OCI-LY7 (cell line): ENCODE measurements at regions not wholly inside any gene's neighbourhood (a gene's known extent, or its start where the extent isn't known, plus 50 kb on each side); places are given as distances from the start of the nearest gene placed in this dataset.
"Not testable (repeated sequence)": the region's sequence is repeated elsewhere in the genome, so short reads cannot be mapped to it uniquely, and the experiment has no call there.

ENCODE experiments used
- BruUV-seq: library from RNA; stranded (reverse); fragments of 400-500 nt; replicated peaks from 2 replicates; lab custom pipeline; 2021; lab: Mats Ljungman, UMichigan
- CTCF ChIA-PET: fragments of 300-600 bp; sonication (Branson Sonifier 250); formaldehyde crosslinking; loops from one replicate; lab custom pipeline; 2022; ENCODE audit warnings: antibody characterized with exemption; ENCODE audit not compliant: unreplicated experiment; lab: Charles Lee
- POLR2A ChIA-PET: fragments of 300-600 bp; sonication (Branson Sonifier 250); formaldehyde crosslinking; loops from one replicate; lab custom pipeline; 2022; ENCODE audit warnings: antibody characterized with exemption; lab: Charles Lee
- DNase-seq: peaks from one replicate; pipeline ENCODE4 v3.0.0-alpha.2; 2015; ENCODE audit warnings: low spot score
- H2AFZ ChIP-seq: fragments of 200-600 bp; sonication (generic), shearing (Covaris generic); 2 replicates; pipeline ENCODE4 v1.6.1; 2014; ENCODE audit warnings: mild to moderate bottlenecking, antibody characterized with exemption, low read length, moderate library complexity
- H3K27ac ChIP-seq: fragments of 200-600 bp; sonication (generic); 2 replicates; pipeline ENCODE4 v1.5.1; 2014; ENCODE audit warnings: mixed run types, low read depth, mild to moderate bottlenecking, moderate library complexity, low read length, inconsistent platforms; ENCODE audit not compliant: poor library complexity, severe bottlenecking
- H3K36me3 ChIP-seq: fragments of 200-600 bp; sonication (generic); 2 replicates; pipeline ENCODE4 v1.6.1; 2014; ENCODE audit warnings: mild to moderate bottlenecking, antibody characterized with exemption, low read length, moderate library complexity, mixed read lengths; ENCODE audit not compliant: insufficient read depth
- H3K4me1 ChIP-seq: fragments of 200-600 bp; sonication (generic); 2 replicates; pipeline ENCODE4 v1.5.1; 2014; ENCODE audit warnings: mild to moderate bottlenecking, low read length; ENCODE audit not compliant: insufficient read depth, poor library complexity, severe bottlenecking
- H3K4me2 ChIP-seq: fragments of 200-600 bp; sonication (generic); 2 replicates; pipeline ENCODE4 v1.6.1; 2014; ENCODE audit warnings: mild to moderate bottlenecking, low read length
- H3K4me3 ChIP-seq: fragments of 200-600 bp; sonication (generic); 2 replicates; pipeline ENCODE4 v1.5.1; 2014; ENCODE audit warnings: mild to moderate bottlenecking, low read depth, low read length; ENCODE audit not compliant: poor library complexity, severe bottlenecking
- H3K79me2 ChIP-seq: fragments of 200-600 bp; sonication (generic); 2 replicates; pipeline ENCODE4 v1.6.1; 2016; ENCODE audit warnings: low read depth, mild to moderate bottlenecking, low read length, moderate library complexity, mixed read lengths; ENCODE audit not compliant: insufficient read depth
- H3K9me2 ChIP-seq: fragments of 200-600 bp; sonication (generic); 2 replicates; pipeline ENCODE4 v1.6.1; 2016; ENCODE audit warnings: mild to moderate bottlenecking, low read length, mixed read lengths; ENCODE audit not compliant: insufficient read depth
- H3K9me3 ChIP-seq: fragments of 200-600 bp; sonication (generic); 2 replicates; pipeline ENCODE4 v1.6.1; 2014; ENCODE audit warnings: mild to moderate bottlenecking, mixed run types, low read length, mixed read lengths
- H4K20me1 ChIP-seq: fragments of 200-600 bp; sonication (generic); 2 replicates; pipeline ENCODE4 v1.6.1; 2014; ENCODE audit warnings: mild to moderate bottlenecking, antibody characterized with exemption, low read length, moderate library complexity, mixed read lengths; ENCODE audit not compliant: insufficient read depth
- CTCF ChIP-seq: fragments of 200-600 bp; sonication (generic); conservative IDR thresholded peaks from 2 replicates; pipeline ENCODE4 v1.5.1; 2014; ENCODE audit warnings: mild to moderate bottlenecking, antibody characterized with exemption, low read length, moderate library complexity, mixed read lengths
- EZH2phosphoT487 ChIP-seq: fragments of 200-600 bp; sonication (generic); IDR thresholded peaks from 2 replicates; pipeline ENCODE4 v1.6.1; 2018; ENCODE audit warnings: low read depth, borderline replicate concordance, mild to moderate bottlenecking, mixed run types, antibody characterized with exemption, low read length, moderate library complexity, mixed read lengths
- intact Hi-C: fragments of 100-400 bp; cut with micrococcal nuclease; formaldehyde crosslinking; loops from one replicate; pipeline ENCODE4 v1.10.0; 2022; ENCODE audit not compliant: unreplicated experiment

DNA sequence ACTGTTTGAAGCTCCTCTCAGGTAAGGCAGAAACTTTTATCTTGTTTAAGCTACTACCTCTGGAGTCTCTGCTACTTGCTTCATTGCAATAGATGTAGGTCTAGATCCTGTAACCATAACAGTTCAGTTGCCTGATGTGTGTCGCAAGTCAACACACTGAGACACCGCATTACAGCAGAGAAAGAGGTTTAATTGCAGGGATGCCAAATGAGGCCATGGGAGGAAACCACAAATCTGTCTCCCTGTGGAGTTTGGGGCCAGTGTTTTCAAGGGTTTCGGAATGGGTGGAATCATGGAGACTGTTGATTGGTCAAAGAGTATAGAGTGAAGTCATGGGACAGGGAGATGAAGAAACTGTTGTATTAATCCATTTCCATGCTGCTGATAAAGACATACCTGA lies 57.1 kb upstream of the RBM24 start:
- Histone ChIP-seq H3K36me3 (no peaks in the 10 kb centered on the region), H3K4me2 (no peak overlapping the region), H4K20me1 (no peaks in the 10 kb centered on the region), H3K79me2 (no peaks in the 10 kb centered on the region), H3K27ac (no peak overlapping the region), H2AFZ (no peak overlapping the region), H3K4me3 (no peak overlapping the region), H3K9me2 (no peaks in the 10 kb centered on the region), H3K9me3 (no peaks in the 10 kb centered on the region), H3K4me1 (no peaks in the 10 kb centered on the region)
- intact Hi-C loops = no loop called here
- no peak for DNase-seq
- ChIA-PET CTCF (no interaction called here), POLR2A (interaction anchor here (1.7 kb wide), 1 partner anchor 11 kb away, joined by 6 read pairs; no protein-coding TSS in a partner anchor)
- TF ChIP-seq CTCF = no peak
- TF ChIP-seq EZH2phosphoT487 = no peak
- no TSS peak for BruUV-seq

DNA sequence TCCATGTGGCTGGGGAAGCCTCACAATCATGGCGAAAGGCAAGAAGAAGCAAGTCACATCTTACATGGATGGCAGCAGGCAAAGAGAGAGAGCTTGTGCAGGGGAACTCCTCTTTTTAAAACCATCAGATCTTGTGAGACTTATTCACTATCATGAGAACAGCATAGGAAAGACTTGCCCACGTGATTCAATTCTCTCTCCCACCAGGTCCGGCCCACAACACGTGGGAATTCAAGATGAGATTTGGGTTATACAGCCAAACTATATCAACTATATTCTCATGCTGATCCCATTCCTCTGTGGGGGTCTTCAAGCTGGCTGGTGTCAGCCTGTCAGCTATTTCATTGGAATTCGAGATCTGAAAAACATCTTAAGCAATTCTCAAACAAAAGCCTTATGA lies 56.7 kb upstream of the RBM24 start:
- DNase-seq, intact Hi-C loops, H3K9me2 ChIP-seq, BruUV-seq, H2AFZ ChIP-seq, H3K4me1 ChIP-seq, CTCF ChIA-PET, H3K27ac ChIP-seq, H3K79me2 ChIP-seq, H4K20me1 ChIP-seq, H3K4me2 ChIP-seq, H3K4me3 ChIP-seq, H3K9me3 ChIP-seq, H3K36me3 ChIP-seq: not testable (repeated sequence)
- POLR2A ChIA-PET = interaction anchor here (1.7 kb wide), 1 partner anchor 11 kb away, joined by 6 read pairs; no protein-coding TSS in a partner anchor

DNA sequence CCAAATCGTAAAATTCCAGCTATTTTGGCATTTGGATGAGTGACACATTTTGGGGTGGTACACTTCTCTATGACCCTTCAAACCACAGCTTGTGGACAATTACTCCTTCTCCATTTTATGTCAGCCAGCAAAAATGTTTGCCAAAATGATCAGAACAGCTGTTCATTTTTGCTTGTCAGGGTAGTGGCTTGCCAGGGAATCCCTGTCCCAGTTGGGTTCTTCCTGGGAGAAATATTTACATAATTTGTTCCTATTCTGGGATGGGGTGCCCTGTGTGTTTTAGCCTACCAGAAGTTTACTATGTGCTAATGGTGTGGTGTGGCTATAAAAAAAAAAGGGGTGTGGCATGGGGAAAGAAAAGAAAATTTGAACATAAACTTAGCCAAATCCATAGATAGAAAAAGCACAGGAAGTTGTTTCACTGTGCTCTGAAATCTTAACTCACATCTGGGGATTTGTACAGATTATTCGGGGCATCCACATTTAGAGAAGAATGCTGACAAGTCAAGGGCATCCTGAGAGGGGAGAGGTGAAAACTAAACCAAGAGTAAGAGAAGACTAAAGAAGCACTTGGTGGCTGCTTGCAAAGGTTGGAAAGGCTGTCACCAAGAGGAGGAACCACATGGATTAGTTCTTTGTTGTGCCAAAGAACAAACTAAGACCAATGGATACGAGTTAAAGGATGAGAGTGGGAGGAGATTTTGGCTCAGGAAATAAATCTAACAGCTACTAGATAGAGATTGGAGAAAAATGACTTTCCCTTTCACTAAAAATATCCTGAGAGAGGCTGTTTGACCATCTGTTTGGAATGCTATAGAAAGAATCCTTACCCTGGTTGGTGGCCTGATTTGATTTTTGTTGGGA lies 55.2 kb upstream of the RBM24 start:
- ChIA-PET CTCF (no interaction called here), POLR2A (interaction anchor here (1.4 kb wide), 1 partner anchor 59 kb away, joined by 3 read pairs; no protein-coding TSS in a partner anchor)
- no peaks in the 10 kb centered on the region for H3K79me2 ChIP-seq
- H3K4me2 ChIP-seq = no peak overlapping the region
- H3K9me2 ChIP-seq = no peaks in the 10 kb centered on the region
- H3K36me3 ChIP-seq = no peaks in the 10 kb centered on the region
- intact Hi-C loops = no loop called here
- no peak overlapping the region for H3K4me3 ChIP-seq
- no peaks in the 10 kb centered on the region for H3K4me1 ChIP-seq
- TF ChIP-seq EZH2phosphoT487 = no peak
- TF ChIP-seq CTCF = no peak
- BruUV-seq = no TSS peak
- DNase-seq = no peak
- no peak overlapping the region for H3K27ac ChIP-seq
- H2AFZ ChIP-seq = no peak overlapping the region
- no peaks in the 10 kb centered on the region for H4K20me1 ChIP-seq
- no peaks in the 10 kb centered on the region for H3K9me3 ChIP-seq
